Natural killer cell (primary cell): ENCODE measurements at regions not wholly inside any gene's neighbourhood (a gene's known extent, or its start where the extent isn't known, plus 50 kb on each side); places are given as distances from the start of the nearest gene placed in this dataset.

Experiments used
- ATAC-seq, 3 donors: fragments of 150-1000 bp in 2 of 3; fragments of 200-7000 bp in 1 of 3; cut with Tn5 transposase; 1 replicate in 1 of 3; 2 replicates in 2 of 3; pipeline ENCODE4 v1.10.0; 2021; ENCODE audit warnings: mild to moderate bottlenecking in 2 of 3, moderate library complexity in 2 of 3
- DNase-seq, 2 donors: peaks; one replicate each; pipeline versions ENCODE4 v3.0.0 to v3.0.0-alpha.2; 2013 to 2021; ENCODE audit warnings: mixed read lengths in 1 of 2
- H3K27ac ChIP-seq: one replicate; pipeline ENCODE4 v1.5.1; 2013; ENCODE audit warnings: mild to moderate bottlenecking, low read length
- H3K27me3 ChIP-seq: one replicate; pipeline ENCODE4 v1.6.1; 2013; ENCODE audit warnings: low read length; ENCODE audit not compliant: control insufficient read depth, insufficient read depth
- H3K36me3 ChIP-seq: one replicate; pipeline ENCODE4 v1.6.1; 2013; ENCODE audit warnings: low read length; ENCODE audit not compliant: control insufficient read depth, insufficient read depth
- H3K4me1 ChIP-seq: one replicate; pipeline ENCODE4 v1.6.1; 2013; ENCODE audit warnings: low read length; ENCODE audit not compliant: control insufficient read depth, insufficient read depth
- H3K4me3 ChIP-seq: one replicate; pipeline ENCODE4 v1.5.1; 2013; ENCODE audit warnings: low read length
- H3K9me3 ChIP-seq: one replicate; pipeline ENCODE4 v1.6.1; 2013; ENCODE audit warnings: low read length; ENCODE audit not compliant: control insufficient read depth, insufficient read depth
- H3K27ac Mint-ChIP-seq, 2 donors: one replicate each; pipeline ENCODE4 v1.8.0; 2022; ENCODE audit warnings: mild to moderate bottlenecking in 2 of 2, mixed read lengths in 2 of 2, moderate library complexity in 1 of 2
- H3K27me3 Mint-ChIP-seq, 2 donors: one replicate each; pipeline ENCODE4 v1.8.0; 2022; ENCODE audit warnings: low read depth in 2 of 2, mixed read lengths in 2 of 2
- H3K36me3 Mint-ChIP-seq: one replicate; pipeline ENCODE4 v1.8.0; 2022; ENCODE audit warnings: mixed read lengths
- H3K4me1 Mint-ChIP-seq, 2 donors: one replicate each; pipeline ENCODE4 v1.8.0; 2022; ENCODE audit warnings: mixed read lengths in 2 of 2
- H3K4me3 Mint-ChIP-seq: one replicate; pipeline ENCODE4 v1.8.0; 2022; ENCODE audit warnings: mild to moderate bottlenecking, moderate library complexity, mixed read lengths
- H3K9me3 Mint-ChIP-seq, 2 donors: one replicate each; pipeline ENCODE4 v1.8.0; 2022; ENCODE audit warnings: mixed read lengths in 2 of 2
- CTCF ChIP-seq: fragments of 200-600 bp; IDR thresholded peaks from one replicate; pipeline ENCODE4 v1.8.0; 2022; ENCODE audit warnings: antibody characterized with exemption
- WGBS: methylation state at CpG from one replicate; pipeline ENCODE4 v1.1.7; 2013; ENCODE audit warnings: missing lambda C conversion rate; ENCODE audit not compliant: insufficient coverage; 5-methylcytosine and 5-hydroxymethylcytosine counted together
- intact Hi-C: fragments of 100-400 bp; cut with micrococcal nuclease; formaldehyde crosslinking; loops from one replicate; pipeline ENCODE4 v1.14.2; 2022

DNA sequence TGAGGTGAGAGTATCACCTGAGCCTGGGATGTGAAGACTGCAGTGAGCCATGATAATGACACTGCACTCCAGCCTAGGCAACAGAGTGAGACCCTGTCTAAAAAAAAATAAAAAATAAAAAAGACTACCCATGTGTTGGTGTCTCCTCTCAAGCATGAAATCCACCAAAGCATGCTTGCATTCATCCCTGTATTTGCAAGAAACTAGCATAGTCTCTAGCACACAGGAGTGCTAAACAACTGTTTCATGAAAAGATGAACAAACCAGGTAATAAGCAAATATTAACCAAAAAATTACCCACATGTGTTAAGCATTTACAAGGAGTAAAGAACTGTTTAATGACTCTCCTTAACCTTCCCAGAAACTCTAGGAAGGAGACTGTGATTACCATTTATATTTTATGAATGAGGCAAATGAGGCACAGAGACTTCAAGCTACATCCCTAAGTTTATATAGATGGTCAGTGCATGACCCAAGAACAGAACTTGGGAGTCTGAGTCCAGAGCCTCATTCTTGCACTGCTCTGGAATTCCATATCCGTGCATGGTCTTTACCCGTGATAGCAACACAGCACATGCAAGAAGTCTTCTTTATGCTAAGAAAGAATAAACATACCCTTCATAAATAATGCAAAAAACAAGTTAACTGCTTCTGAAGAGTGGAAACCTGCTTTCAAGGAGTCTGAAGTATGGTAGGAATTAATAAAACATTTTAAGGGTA is 186.1 kb upstream of the STS start:
- no peak for TF ChIP-seq CTCF
- no peaks in the 10 kb centered on the region for H3K9me3 ChIP-seq
- no peaks in the 10 kb centered on the region for H3K27me3 ChIP-seq
- ATAC-seq: no peak
- Mint-ChIP-seq H3K9me3 (peaks cover 0 to 3% of the 10 kb centered on the region in 2 donors), H3K4me3 (no peak overlapping the region), H3K27me3 (no peaks in the 10 kb centered on the region), H3K4me1 (no peaks in the 10 kb centered on the region), H3K36me3 (no peaks in the 10 kb centered on the region), H3K27ac (no peak overlapping the region)
- WGBS: 100% methylated on average over 1 of the region's 2 CpGs
- H3K36me3 ChIP-seq: no peaks in the 10 kb centered on the region
- DNase-seq: no peak
- H3K4me1 ChIP-seq: no peaks in the 10 kb centered on the region
- H3K27ac ChIP-seq: no peak overlapping the region
- H3K4me3 ChIP-seq: no peak overlapping the region
- intact Hi-C loops: no loop called here

- no peak overlapping the region for H3K27ac ChIP-seq
- DNase-seq (no peak), ATAC-seq (no peak)
- no peaks in the 10 kb centered on the region for H3K27me3 Mint-ChIP-seq
- no peaks in the 10 kb centered on the region for H3K9me3 ChIP-seq
- no peak overlapping the region for H3K4me3 ChIP-seq
- H3K27ac Mint-ChIP-seq: no peak overlapping the region
- no peaks in the 10 kb centered on the region for H3K4me1 ChIP-seq
- TF ChIP-seq CTCF: no peak
- no peak overlapping the region for H3K4me3 Mint-ChIP-seq
- H3K36me3 ChIP-seq: no peaks in the 10 kb centered on the region
- peaks cover 0 to 3% of the 10 kb centered on the region in 2 donors for H3K9me3 Mint-ChIP-seq
- no peaks in the 10 kb centered on the region for H3K36me3 Mint-ChIP-seq
- no peaks in the 10 kb centered on the region for H3K27me3 ChIP-seq
- no peaks in the 10 kb centered on the region for H3K4me1 Mint-ChIP-seq
- intact Hi-C loops: no loop called here
These were observed 188.5 kb upstream of the STS start for GRCh38 chrX:6959006-6959405.

DNA sequence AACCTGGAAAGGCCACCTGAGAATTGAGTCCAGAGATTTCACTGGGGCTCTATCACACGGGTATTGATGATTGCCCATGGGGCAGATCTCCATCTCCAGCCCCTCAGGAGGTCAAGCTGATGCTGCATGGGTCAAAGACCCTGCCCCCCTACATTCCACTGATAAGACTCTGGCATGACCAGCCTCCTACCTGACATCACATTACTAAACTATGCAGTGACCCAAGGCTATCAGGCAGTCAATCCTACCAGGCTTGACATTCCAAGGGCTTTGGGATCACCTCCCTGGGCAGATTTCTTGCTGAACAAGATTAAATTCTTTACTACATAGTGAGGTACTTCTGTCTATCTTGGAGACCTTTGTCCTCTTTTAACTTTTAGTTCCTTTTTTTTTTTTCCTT is 192.7 kb upstream of the STS start:
- Mint-ChIP-seq H3K4me3 (no peak overlapping the region), H3K9me3 (peaks cover 9 to 11% of the 10 kb centered on the region in 2 donors), H3K4me1 (no peaks in the 10 kb centered on the region), H3K27me3 (no peaks in the 10 kb centered on the region), H3K36me3 (no peaks in the 10 kb centered on the region), H3K27ac (no peak overlapping the region)
- Histone ChIP-seq H3K27me3 (no peaks in the 10 kb centered on the region), H3K4me3 (no peak overlapping the region), H3K9me3 (no peaks in the 10 kb centered on the region), H3K36me3 (no peaks in the 10 kb centered on the region), H3K27ac (no peak overlapping the region), H3K4me1 (no peaks in the 10 kb centered on the region)
- no peak for ATAC-seq
- intact Hi-C loops: no loop called here
- no peak for DNase-seq
- no peak for TF ChIP-seq CTCF
- WGBS: 90% methylated on average over 1 of the region's 1 CpG

DNA sequence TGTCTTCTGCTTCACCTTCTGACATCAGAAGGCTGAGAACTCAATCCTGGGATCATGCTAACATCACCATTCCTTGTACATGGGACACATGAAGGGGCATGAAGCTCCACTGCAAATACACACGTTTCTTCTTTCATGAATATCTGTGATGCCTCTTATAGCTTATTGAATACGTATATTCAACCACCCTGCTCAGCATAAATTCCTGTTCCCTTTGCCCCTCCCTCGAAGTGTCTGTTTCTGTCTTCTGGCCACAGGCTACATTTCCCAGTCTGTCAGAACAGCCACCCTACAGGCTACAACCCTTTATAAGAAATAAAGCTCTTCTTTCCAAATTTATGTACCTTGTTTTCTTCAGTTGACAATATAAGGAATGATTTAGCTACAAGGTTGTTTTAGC is 201.3 kb upstream of the STS start:
- WGBS: 87% methylated on average over 3 of the region's 3 CpGs
- Histone ChIP-seq H3K27ac (no peak overlapping the region), H3K36me3 (no peaks in the 10 kb centered on the region), H3K4me3 (no peak overlapping the region), H3K27me3 (no peaks in the 10 kb centered on the region), H3K9me3 (no peaks in the 10 kb centered on the region), H3K4me1 (no peaks in the 10 kb centered on the region)
- intact Hi-C loops: no loop called here
- no peak for TF ChIP-seq CTCF
- DNase-seq (no peak), ATAC-seq (no peak)
- H3K4me3 Mint-ChIP-seq: no peak overlapping the region
- H3K36me3 Mint-ChIP-seq: no peaks in the 10 kb centered on the region
- H3K27ac Mint-ChIP-seq: no peak overlapping the region
- H3K9me3 Mint-ChIP-seq: peaks cover 4 to 6% of the 10 kb centered on the region in 2 donors
- H3K4me1 Mint-ChIP-seq: no peaks in the 10 kb centered on the region
- no peaks in the 10 kb centered on the region for H3K27me3 Mint-ChIP-seq
